Activated T-helper 1 cell treated with anti-CD3 and anti-CD28 coated beads, Interleukin-12 subunit alpha, Interleukin-12 subunit beta, Interleukin-2, Interleukin-4 antibody, amounts not matched to agents 30 ng/mL and 10 ng/mL and 1 ng/mL, durations not matched to agents 14 hours and 24 hours and 36 hours (primary cell): ENCODE measurements at regions not wholly inside any gene's neighbourhood (a gene's known extent, or its start where the extent isn't known, plus 50 kb on each side); places are given as distances from the start of the nearest gene placed in this dataset.

ENCODE experiments used
- DNase-seq: peaks from one replicate; pipeline ENCODE4 v3.0.0; 2021; ENCODE audit warnings: low spot score
- H3K27ac Mint-ChIP-seq: one replicate; pipeline ENCODE4 v1.8.0; 2021; ENCODE audit warnings: mild to moderate bottlenecking, mixed read lengths
- H3K27me3 Mint-ChIP-seq: one replicate; pipeline ENCODE4 v1.8.0; 2022; ENCODE audit warnings: mild to moderate bottlenecking, moderate library complexity, mixed read lengths; ENCODE audit not compliant: insufficient read depth
- H3K36me3 Mint-ChIP-seq: one replicate; pipeline ENCODE4 v1.8.0; 2021; ENCODE audit warnings: low read depth, mixed read lengths
- H3K4me1 Mint-ChIP-seq: one replicate; pipeline ENCODE4 v1.8.0; 2021; ENCODE audit warnings: low read depth, mixed read lengths
- H3K4me3 Mint-ChIP-seq: one replicate; pipeline ENCODE4 v1.8.0; 2021; ENCODE audit warnings: mild to moderate bottlenecking, moderate library complexity, mixed read lengths
- H3K9me3 Mint-ChIP-seq: one replicate; pipeline ENCODE4 v1.8.0; 2021; ENCODE audit warnings: mixed read lengths
- intact Hi-C: fragments of 100-400 bp; cut with micrococcal nuclease; formaldehyde crosslinking; loops from one replicate; pipeline ENCODE4 v1.15.1; 2024

DNA sequence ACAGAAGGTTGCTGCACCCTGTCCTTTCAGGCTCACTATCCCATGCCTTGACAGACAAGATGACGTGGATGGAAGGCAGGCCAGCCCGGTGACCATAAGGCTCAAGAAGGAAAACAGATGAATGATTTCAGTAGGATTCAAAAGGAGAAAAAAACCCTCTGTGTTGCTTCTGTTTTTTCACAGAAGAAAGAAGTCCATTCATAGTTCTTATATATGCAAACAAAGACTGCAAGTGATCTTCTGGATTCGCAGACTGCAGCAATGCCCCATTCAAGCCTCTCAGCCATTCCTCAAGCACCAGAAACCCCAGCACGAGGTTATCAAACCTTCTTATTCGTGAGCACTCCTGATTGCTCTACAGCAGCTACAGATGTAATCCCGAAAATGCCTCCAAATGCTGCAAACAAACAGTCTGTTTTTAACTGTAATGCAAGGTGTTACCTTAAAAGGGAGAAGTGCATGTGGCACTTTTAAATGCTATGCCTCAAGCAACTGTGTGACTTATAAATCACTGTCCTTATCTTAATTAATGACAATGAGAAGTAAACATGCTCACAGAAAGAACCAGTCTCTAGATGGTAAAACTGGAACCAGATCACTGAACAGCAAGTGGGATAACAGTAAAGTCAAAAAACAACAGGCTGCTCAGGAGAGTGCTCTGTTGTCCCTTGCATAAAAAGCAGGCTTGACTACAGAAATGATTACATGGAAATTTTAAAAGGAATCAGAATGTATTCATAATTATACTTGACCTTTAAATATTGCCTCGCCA, 173.9 kb downstream of the HHIPL2 start:
- Mint-ChIP-seq H3K4me1 (no peaks in the 10 kb centered on the region), H3K36me3 (no peaks in the 10 kb centered on the region), H3K27me3 (no peaks in the 10 kb centered on the region), H3K27ac (no peak overlapping the region), H3K4me3 (no peak overlapping the region), H3K9me3 (no peaks in the 10 kb centered on the region)
- intact Hi-C loops, result no loop called here
- DNase-seq, result no peak

DNA sequence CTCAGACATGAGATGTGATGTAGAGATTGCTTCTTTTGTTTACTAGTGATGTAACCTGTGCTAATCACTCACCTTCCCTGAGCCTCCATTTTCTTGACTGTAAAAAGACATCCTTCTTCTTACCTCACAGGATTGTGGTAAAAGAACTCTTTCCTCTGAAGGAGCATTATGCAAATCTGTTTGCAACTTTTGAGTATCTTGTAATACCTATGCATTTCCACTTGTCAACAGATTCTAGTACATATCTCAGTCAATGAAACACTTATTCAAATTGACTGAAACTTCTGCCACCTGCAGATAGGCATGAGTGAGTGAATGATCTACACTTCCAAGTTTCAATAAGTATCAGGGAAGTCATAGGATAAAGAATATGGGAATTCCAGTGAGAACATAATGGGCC, 174.7 kb downstream of the HHIPL2 start:
- no peak for DNase-seq
- Mint-ChIP-seq H3K4me3 (no peak overlapping the region), H3K4me1 (no peaks in the 10 kb centered on the region), H3K27ac (no peak overlapping the region), H3K9me3 (no peaks in the 10 kb centered on the region), H3K36me3 (no peaks in the 10 kb centered on the region), H3K27me3 (no peaks in the 10 kb centered on the region)
- intact Hi-C loops, result no loop called here

DNA sequence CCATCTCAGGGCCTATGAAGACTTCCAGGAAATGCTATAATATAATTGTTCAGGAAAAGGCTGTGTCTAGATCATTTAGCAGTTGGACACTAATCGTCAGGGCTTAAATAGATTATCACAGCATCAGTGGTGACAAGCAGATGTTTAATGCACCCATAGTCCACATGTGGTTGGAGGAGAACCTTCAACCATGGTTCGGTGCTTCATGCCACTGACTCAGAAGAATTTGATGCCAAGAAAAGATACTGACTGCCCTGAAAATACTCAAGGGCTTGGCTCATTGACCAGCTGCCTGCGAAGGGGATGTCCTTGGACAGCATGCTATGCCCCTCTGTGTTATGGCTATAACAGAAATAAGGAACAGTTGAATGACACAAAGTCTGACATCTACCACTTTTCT, 175.7 kb downstream of the HHIPL2 start:
- Mint-ChIP-seq H3K9me3 (no peaks in the 10 kb centered on the region), H3K27me3 (no peaks in the 10 kb centered on the region), H3K4me1 (no peaks in the 10 kb centered on the region), H3K36me3 (no peaks in the 10 kb centered on the region), H3K27ac (no peak overlapping the region), H3K4me3 (no peak overlapping the region)
- intact Hi-C loops, result no loop called here
- no peak for DNase-seq

DNA sequence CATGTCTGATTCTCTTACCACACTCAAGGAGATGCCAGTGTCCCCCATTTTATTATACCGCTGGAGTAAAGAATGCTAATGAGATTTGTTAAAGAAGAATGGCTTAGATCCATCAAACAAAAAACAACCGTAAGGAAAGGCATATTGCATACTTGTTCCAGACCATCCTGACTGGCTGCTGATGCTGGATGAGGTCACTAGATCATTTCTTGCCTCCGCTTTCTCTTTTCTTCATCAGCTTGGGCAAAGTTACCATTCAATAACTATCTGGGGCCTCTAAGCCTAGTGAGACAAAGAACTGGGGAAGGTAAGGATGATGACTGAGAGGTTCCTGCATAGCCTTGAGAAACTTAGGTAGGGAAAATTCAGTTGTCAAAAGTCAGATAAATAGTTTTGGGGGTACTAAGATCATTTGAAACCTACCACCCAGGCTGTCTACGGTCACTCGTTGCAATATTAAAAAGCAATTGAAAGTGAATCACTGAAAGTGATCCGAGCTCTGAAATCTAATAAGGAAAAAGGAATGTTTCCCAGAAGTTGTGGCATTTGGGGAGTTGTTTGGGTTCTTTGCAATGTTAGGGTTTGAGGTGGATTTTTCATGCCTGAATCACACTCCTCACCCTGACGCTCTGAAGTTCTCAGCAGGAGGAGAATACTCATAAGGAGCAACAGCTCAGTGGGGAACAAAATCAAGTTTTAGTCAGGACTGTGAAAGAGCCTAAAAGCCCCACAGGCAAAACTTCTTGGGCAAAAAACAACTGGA, 176.8 kb downstream of the HHIPL2 start:
- Mint-ChIP-seq H3K27me3 (no peaks in the 10 kb centered on the region), H3K27ac (no peak overlapping the region), H3K36me3 (no peaks in the 10 kb centered on the region), H3K4me1 (no peaks in the 10 kb centered on the region), H3K4me3 (no peak overlapping the region), H3K9me3 (no peaks in the 10 kb centered on the region)
- intact Hi-C loops, result no loop called here
- no peak for DNase-seq

DNA sequence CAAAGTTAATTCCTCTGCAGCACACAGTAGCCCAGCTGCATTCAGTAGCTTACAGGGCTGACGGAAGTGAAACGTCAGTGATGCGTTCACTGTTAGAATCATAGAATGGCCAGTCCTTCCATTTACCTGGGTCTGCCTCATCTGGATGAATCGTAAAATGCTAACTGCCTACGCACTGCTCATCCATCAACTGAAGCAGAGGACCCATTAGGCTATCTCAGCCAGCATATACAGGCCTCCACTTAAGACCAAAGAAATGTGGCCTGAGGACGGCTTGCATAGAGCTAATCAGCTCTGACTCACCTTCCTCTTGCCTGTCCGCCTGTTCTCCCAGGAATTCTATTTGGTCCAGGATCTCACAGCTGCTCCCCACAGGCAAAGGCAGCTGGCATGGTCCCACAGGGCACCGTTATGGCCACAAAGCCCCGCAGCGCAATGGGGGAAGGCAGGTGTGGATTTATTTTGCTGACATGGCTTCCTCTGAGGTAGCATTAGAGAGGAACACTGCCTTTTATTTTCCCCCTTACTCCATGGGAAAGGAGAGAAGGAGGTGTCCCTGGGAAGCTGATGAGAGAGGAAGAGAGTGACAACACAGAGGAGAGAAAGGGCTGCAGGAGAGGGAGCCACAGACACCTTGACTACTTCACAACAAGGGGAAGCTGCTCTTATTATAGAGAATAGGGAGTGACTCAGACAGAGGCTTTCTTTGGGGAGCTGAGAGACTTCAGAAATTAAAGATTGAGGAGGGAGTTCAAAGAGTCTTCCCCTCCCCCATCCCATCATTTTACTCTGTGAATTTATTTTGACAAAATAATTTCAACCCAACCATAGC, 177.6 kb downstream of the HHIPL2 start:
- H3K36me3 Mint-ChIP-seq, result no peaks in the 10 kb centered on the region
- peaks cover 1% of the 10 kb centered on the region for H3K27me3 Mint-ChIP-seq
- H3K4me3 Mint-ChIP-seq, result no peak overlapping the region
- DNase-seq, result no peak
- no peaks in the 10 kb centered on the region for H3K4me1 Mint-ChIP-seq
- intact Hi-C loops, result no loop called here
- no peak overlapping the region for H3K27ac Mint-ChIP-seq
- H3K9me3 Mint-ChIP-seq, result peaks cover 3% of the 10 kb centered on the region

DNA sequence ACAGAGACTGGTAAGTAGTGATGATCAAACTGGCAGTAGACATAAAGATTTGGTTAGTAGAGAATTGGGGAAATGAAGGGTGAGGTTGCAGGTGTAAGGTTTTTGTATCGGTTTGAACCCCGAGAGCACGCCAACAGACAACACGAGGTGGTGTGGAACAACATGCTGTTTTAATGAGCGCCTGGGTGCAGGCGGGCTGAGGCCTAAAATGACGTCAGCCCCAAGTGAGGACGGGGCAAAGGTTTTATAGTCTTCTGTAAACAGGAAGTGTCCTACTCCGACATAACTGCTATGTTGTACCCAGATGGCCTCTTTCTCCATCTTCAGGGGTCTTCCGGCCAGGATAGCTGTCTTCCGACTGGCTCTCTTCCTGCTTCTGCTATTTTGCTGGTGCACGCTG, 178.8 kb downstream of the HHIPL2 start:
- intact Hi-C loops, result no loop called here
- H3K4me3 Mint-ChIP-seq, result no peak overlapping the region
- no peaks in the 10 kb centered on the region for H3K4me1 Mint-ChIP-seq
- H3K27me3 Mint-ChIP-seq, result peaks cover 1% of the 10 kb centered on the region
- DNase-seq, result no peak
- H3K27ac Mint-ChIP-seq, result no peak overlapping the region
- H3K36me3 Mint-ChIP-seq, result no peaks in the 10 kb centered on the region
- peaks cover 3% of the 10 kb centered on the region for H3K9me3 Mint-ChIP-seq

DNA sequence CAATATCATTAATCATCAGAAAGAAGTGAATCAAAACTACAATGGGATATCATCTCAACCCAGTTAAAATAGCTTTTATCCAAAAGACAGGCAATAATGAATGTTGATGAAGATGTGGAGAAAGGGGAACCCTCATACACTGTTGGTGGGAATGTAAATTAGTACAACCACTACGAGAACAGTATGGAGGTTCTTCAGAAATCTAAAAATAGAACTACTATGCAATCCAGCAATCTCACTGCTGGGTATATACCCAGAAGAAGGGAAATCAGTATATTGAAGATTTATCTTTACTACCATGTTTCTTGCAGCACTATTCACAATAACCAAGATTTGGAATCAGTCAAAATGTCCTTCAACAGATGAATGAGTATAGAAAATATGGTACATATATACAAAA, 189.8 kb downstream of the HHIPL2 start:
- H3K27ac Mint-ChIP-seq, result no peak overlapping the region

DNA sequence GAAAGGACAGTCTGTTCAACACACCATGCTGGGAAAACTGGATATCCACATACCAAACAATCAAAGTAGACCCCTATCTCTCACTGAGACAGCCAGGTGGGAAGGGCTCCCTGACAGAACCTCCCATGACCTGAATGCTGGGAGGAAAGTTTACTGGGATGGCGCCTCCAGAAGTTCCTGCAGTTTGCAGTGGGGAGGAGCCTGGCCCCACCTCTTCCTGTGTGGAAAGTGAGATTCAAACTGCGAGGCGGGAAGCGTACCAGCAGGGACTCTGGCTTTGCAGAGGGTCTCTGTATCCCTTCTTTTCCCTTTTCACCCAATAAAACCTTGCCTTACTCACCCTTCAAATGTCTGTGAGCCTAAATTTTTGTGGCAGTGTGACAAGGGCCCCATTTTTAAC, 190.7 kb downstream of the HHIPL2 start:
- DNase-seq, result no peak
- Mint-ChIP-seq H3K27ac (no peak overlapping the region), H3K36me3 (no peaks in the 10 kb centered on the region), H3K4me1 (no peaks in the 10 kb centered on the region), H3K4me3 (no peak overlapping the region), H3K9me3 (peaks cover 5% of the 10 kb centered on the region), H3K27me3 (no peaks in the 10 kb centered on the region)
- intact Hi-C loops, result no loop called here

More for the DNA sequence above, 189.8 kb downstream of the HHIPL2 start:
- intact Hi-C loops, result no loop called here
- no peaks in the 10 kb centered on the region for H3K27me3 Mint-ChIP-seq
- H3K4me3 Mint-ChIP-seq, result no peak overlapping the region
- DNase-seq, result no peak
- no peaks in the 10 kb centered on the region for H3K4me1 Mint-ChIP-seq
- peaks cover 5% of the 10 kb centered on the region for H3K9me3 Mint-ChIP-seq
- no peaks in the 10 kb centered on the region for H3K36me3 Mint-ChIP-seq

DNA sequence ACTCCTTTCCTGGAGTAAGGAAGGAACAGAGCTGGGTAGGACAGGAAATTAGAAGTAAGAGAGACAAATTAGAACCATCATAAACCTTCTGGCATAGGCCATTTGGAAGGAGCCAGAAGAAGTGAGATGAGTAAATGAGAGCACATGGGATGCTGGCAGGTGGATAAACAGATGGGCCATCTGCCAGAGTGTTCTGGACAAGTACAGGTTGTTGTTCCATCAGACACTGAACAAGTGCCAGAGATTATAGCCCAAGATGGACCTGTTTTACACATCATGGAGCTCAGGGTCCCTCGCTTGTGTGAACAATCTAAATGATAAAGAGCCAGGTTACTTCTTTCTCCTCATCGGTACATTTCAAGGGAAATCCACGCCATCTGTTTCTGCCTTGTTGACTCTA, 200.3 kb downstream of the HHIPL2 start:
- Mint-ChIP-seq H3K27ac (no peak overlapping the region), H3K27me3 (no peaks in the 10 kb centered on the region), H3K9me3 (no peaks in the 10 kb centered on the region), H3K4me3 (no peak overlapping the region), H3K36me3 (no peaks in the 10 kb centered on the region), H3K4me1 (no peaks in the 10 kb centered on the region)
- intact Hi-C loops, result no loop called here
- no peak for DNase-seq

DNA sequence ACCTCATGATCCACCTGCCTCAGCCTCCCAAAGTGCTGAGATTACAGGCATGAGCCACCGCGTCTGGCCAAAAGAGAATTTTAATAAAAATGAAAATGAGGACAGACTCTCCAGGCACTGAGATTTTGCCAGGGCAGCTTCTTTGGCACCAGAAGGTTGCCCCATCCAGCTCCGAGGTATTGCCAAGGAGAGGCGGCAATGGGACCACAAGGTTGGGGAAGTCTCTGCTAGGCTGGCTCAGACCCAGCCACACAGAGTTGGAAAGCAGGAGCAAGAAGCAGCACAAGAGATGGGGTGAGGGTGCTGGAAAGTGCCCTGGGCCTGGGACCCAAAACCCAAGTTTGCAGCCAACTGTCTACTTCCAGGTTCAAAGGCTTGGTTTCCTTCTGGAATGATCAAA, 200.9 kb downstream of the HHIPL2 start:
- H3K27me3 Mint-ChIP-seq, result no peaks in the 10 kb centered on the region
- no peaks in the 10 kb centered on the region for H3K4me1 Mint-ChIP-seq
- no peak overlapping the region for H3K27ac Mint-ChIP-seq
- no peaks in the 10 kb centered on the region for H3K36me3 Mint-ChIP-seq
- no peak for DNase-seq
- H3K4me3 Mint-ChIP-seq, result no peak overlapping the region
- H3K9me3 Mint-ChIP-seq, result no peaks in the 10 kb centered on the region
- intact Hi-C loops, result no loop called here

DNA sequence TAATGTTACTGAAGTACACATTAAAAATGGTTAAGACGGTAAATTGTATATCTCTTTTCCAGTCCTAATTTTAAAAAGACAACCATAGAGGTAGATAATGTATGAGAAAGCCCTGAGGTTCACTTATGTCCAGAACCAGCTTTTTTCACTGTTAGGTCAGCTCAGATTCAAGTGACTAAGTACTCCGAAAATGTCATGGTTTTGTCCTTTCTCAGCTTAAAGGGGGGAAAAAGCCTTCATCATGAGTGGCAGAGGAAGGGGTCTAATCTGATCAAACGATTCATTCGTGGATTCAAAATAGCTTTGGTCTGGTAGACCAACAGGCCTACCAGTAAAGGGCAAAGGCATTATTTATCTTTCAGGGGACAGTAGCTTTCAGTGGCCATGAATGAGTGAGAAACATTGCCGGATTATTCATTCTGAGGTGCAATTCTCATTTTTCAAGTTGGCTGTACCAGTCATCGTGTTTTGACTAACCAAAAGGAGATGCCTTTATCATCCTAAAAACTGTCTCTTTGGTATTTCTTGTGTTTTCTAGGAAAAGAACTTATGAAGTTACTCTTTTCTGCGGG, 208.4 kb downstream of the HHIPL2 start:
- Mint-ChIP-seq H3K4me1 (no peaks in the 10 kb centered on the region), H3K27me3 (no peaks in the 10 kb centered on the region), H3K36me3 (no peaks in the 10 kb centered on the region), H3K9me3 (no peaks in the 10 kb centered on the region), H3K27ac (no peak overlapping the region), H3K4me3 (no peak overlapping the region)
- DNase-seq, result no peak
- intact Hi-C loops, result no loop called here

DNA sequence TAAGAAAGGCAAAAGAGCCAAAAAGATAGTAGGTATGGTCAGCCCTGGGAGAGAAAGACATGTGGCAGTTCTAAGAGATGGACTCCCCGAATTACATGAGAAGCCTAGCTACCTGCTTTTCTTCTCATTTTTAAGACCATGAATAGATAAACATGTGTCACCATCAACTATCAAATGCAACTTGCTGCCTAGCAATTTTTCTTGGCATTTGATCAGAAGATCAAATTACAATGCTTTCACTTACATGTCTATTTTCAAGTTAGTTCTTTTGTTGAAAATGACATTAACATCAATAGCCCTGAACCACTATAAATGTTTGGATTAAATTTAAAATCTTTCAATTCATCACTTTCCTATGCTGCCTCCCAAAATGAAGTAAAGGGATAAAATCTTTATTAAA, 212.3 kb downstream of the HHIPL2 start:
- H3K9me3 Mint-ChIP-seq, result no peaks in the 10 kb centered on the region
- no peak for DNase-seq

More for the DNA sequence above, 212.3 kb downstream of the HHIPL2 start:
- Mint-ChIP-seq H3K4me3 (no peak overlapping the region), H3K27me3 (no peaks in the 10 kb centered on the region), H3K27ac (no peak overlapping the region), H3K4me1 (no peaks in the 10 kb centered on the region), H3K36me3 (no peaks in the 10 kb centered on the region)
- intact Hi-C loops, result no loop called here
